OCI-LY3 (cell line): ENCODE measurements at regions not wholly inside any gene's neighbourhood (a gene's known extent, or its start where the extent isn't known, plus 50 kb on each side); places are given as distances from the start of the nearest gene placed in this dataset.

ENCODE experiments used
- EZH2phosphoT487 ChIP-seq: fragments of 200-600 bp; shearing (Covaris generic); IDR thresholded peaks from 2 replicates; pipeline ENCODE4 v1.6.1; 2018; ENCODE audit warnings: antibody characterized with exemption, mixed run types, low read depth
- TF ChIP-seq, protein P1 (sequence below): fragments of 200-600, 300-600 bp; sonication (generic); IDR thresholded peaks from 2 replicates; pipeline ENCODE4 v1.5.1; 2014; ENCODE audit warnings: antibody characterized with exemption, low read length, low read depth

- TF ChIP-seq, protein P1, sequence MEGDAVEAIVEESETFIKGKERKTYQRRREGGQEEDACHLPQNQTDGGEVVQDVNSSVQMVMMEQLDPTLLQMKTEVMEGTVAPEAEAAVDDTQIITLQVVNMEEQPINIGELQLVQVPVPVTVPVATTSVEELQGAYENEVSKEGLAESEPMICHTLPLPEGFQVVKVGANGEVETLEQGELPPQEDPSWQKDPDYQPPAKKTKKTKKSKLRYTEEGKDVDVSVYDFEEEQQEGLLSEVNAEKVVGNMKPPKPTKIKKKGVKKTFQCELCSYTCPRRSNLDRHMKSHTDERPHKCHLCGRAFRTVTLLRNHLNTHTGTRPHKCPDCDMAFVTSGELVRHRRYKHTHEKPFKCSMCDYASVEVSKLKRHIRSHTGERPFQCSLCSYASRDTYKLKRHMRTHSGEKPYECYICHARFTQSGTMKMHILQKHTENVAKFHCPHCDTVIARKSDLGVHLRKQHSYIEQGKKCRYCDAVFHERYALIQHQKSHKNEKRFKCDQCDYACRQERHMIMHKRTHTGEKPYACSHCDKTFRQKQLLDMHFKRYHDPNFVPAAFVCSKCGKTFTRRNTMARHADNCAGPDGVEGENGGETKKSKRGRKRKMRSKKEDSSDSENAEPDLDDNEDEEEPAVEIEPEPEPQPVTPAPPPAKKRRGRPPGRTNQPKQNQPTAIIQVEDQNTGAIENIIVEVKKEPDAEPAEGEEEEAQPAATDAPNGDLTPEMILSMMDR: no peak
- no peak for TF ChIP-seq EZH2phosphoT487
These were observed 275.4 kb downstream of the HS3ST1 start for GRCh38 chr4:11153171-11153750.
